ENCODE measurements at regions not wholly inside any gene's neighbourhood (a gene's known extent, or its start where the extent isn't known, plus 50 kb on each side); places are given as distances from the start of the nearest gene placed in this dataset.

GRCh38 chr2:62372824-62373223, 133.2 kb downstream of the TMEM17 start:
- TF ChIP-seq CTCF (IDR thresholded peaks at IDR 0.05; ENCODE audit: low read length) (no peak), EZH2 (optimal IDR thresholded peaks at IDR 0.05; ENCODE audit: low read depth, low read length) (no peak), EZH2phosphoT487 (IDR thresholded peaks at IDR 0.05; ENCODE audit: low read length) (no peak)

Measured in MM.1S (cell line).